HG03342 (cell line): ENCODE measurements at regions not wholly inside any gene's neighbourhood (a gene's known extent, or its start where the extent isn't known, plus 50 kb on each side); places are given as distances from the start of the nearest gene placed in this dataset.
"Not testable (repeated sequence)": the region's sequence is repeated elsewhere in the genome, so short reads cannot be mapped to it uniquely, and the experiment has no call there.

Experiments used
- ATAC-seq: cut with Tn5 transposase; IDR thresholded peaks from one replicate; pipeline ENCODE4 v1.9.1; 2021; ENCODE audit warnings: mild to moderate bottlenecking, moderate library complexity; ENCODE audit not compliant: unreplicated experiment

DNA sequence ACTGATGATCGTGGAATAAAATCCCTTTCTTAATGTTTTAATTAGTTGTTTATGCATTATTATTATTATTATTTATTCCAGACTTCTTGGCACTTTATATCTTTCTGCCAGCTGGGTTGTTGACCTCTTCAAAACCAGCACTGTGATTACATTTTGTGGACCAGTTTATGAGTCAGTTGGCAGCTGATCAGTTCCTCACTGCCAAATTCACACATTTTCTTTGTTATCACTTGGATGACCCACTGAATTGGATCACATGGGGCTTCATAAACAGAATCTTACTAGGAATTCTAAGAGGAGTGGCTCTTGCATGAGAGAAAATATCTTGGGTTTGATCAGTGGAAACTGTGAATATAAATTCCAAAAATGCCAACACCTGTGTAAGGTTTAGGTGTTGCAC is 321.8 kb upstream of the SPRED2 start:
- ATAC-seq: no peak

GRCh38 chr2:65751408-65751807 is 319.0 kb upstream of the SPRED2 start:
- ATAC-seq: no peak

- ATAC-seq: no peak
Observed at GRCh38 chr2:65749545-65749944, 317.1 kb upstream of the SPRED2 start.

DNA sequence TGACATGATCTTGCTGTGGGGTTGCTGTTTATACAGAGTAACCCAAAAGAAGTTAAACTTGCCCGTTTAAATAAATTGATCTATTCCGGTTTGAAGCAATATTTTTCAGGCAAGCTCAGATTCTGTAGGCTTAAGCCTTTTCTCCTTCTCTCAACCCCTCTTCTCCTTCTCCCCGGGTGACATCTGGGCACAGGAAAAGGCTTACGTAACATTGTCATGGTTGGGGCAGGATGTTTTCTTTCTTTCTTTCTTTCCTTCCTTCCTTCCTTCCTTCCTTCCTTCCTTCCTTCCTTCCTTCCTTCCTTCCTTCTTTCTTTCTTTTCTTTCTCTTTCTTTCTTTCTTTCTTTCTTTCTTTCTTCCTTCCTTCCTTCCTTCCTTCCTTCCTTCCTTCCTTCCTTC is 315.5 kb upstream of the SPRED2 start:
- not testable (repeated sequence) for ATAC-seq

DNA sequence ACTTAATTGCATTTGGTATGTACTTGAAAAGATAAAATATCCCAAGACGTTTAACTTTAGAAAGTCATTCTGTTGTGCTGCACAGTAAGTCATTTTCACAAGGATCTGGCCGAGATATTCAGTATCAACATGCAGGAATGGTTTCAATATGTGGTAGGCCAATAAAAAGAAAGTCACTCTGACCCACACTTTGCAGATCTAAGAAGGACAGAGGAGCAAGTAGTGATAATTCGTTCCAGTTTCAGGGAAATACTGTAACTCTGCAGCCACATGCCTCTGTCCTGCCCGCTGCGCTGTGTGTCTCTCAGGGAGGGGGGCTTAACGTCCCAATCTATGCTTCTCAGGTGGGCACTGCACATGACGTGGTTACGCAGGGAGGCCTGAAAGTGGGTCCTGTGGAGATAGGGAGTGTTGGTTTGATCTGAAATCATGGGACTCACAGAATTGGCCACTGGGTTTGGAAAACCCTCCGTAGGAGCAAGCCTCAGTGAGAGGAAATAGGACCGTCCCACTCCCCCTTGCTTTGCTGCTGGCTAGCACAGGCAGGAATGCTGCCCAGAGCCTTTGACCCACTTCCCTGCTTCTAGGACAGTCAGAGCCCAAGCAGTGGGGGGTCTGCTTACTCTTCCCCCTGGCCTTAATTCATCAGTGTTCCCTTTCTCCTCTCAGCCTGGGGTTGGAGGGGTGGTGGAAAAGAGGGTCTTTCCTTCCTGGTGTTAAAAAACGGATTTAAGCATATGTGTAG is 314.7 kb upstream of the SPRED2 start:
- ATAC-seq: no peak

DNA sequence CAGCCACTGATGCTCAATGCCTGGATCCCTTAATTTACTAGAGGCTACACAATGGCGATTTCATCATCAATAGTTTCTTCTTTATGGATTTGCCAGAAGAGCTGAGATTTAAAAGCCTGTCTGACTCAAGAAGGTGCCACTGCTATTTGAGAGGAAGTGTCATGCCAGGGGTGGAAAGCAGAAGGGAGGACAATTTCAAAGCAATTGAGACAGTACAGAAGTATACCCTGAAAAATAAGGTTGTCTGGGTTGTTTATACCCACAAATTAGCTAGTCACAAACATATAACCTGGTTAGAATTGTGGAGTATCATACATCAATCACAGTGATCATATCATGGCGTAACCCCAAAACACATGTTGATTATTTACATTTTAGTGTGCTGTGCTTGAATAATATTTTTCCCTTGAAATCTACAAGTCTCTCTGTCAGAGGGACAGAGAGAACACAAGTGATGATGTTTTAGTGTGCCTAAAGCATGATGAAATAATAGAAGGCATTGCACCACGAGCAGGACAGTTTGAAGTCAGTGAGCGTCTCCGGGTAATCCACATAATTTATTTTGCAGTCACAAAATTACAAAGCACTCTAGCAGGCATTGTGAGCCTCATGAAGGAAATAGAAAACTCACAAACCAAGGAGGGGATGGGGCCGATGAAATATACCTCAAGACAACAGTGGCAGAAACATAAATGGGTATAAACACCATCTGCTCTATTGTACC is 312.2 kb upstream of the SPRED2 start:
- ATAC-seq: no peak

DNA sequence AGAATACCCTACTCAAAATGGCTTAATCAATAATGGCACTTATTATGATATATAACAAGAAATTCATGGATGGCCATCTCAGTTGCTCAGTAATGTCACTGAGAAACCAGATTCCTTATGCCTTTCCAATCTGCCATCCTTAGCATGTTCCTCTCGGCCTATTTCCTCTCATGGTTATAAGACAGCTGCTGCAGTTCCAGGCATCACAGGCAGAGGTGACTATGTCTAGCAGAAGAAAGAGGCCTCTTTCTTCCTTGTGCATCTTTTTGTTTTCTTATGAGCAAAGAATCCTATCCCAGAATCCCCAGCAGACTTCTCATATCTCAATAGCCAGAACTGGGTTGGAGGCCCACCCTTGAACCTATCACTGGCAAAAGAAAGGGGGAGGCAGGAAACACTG is 310.6 kb upstream of the SPRED2 start:
- ATAC-seq: no peak

DNA sequence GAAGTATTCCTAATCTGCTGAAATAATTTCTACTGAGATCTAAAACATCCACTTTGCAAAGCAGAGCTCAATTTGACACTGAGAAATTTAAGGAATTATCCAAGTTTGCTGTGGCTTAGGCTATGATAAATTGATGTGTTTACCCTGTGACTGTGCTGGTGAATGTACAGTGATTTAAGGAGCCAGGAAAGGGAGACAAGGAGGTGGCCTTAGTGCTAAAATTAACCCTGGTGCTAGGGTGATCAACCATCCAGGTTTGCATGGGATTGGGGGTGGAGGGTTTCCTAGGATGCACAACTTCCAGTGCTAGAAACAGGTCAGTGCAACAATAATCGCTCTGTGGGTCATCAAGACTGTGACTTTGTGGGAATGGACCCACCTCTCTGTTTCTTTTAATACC is 307.5 kb upstream of the SPRED2 start:
- no peak for ATAC-seq

- ATAC-seq: no peak
Observed at GRCh38 chr2:65737452-65738011, 305.1 kb upstream of the SPRED2 start.

- ATAC-seq: no peak
Observed at GRCh38 chr2:65731476-65731875, 299.1 kb upstream of the SPRED2 start.

GRCh38 chr2:65730186-65730585 is 297.8 kb upstream of the SPRED2 start:
- ATAC-seq: no peak

DNA sequence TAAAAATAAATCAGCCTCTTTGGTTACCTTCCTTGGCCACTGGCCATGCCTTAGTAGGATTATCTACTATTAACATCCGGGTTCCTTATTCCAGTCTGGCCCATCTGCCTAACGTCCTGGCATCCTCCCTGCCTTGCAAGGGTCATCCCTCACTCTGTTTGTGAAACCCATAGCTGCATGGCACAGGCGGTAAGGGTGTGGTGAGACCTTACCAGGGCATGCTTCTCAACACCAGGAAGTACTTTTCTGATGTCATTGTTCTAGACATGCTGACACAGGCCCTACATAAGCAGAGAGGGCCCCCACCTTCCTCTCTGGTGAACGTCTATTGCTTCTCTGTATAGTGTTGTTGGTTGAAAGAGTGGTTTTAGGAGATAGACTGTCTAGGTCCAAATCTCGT is 296.8 kb upstream of the SPRED2 start:
- ATAC-seq: no peak

GRCh38 chr2:65728477-65729180 is 296.2 kb upstream of the SPRED2 start:
- no peak for ATAC-seq

DNA sequence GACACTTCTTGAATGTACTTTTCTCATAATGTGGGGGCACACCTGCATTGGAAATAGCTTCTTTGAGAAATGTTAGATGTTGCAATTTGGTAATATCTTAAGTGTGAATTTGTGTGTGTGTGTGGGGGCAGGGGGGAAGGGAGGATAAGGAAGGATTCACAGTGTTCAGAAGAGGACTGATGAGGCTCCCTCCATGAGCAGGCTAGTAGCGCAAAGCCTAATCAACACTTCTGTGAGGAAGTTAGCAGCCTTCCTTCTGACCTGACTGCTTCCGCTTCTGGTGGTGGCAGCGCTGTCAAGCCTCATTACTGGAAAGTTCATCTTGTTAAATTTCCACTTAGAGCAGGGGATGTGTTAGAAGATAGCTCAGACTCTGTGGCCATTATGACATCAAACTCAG is 295.4 kb upstream of the SPRED2 start:
- no peak for ATAC-seq

GRCh38 chr2:65727381-65727780 is 295.0 kb upstream of the SPRED2 start:
- no peak for ATAC-seq

DNA sequence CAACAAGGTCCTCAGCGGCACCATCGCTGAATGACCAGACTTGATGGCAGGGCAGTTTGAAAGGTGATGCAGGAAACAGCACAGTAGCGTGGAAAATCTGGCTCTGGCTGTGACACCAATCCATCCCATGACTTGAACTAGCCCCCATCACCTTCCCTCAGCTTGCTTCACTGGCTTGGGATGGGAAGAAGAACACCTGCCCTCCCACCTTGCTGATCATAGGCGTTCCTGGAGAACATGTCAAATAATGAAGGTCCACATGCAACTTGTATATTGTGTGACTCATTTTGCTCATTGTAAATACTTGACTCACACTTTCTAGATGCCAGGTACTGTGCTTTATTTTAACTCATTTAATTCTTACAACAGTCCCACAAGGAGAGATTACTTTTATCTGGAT is 292.4 kb upstream of the SPRED2 start:
- ATAC-seq: no peak

DNA sequence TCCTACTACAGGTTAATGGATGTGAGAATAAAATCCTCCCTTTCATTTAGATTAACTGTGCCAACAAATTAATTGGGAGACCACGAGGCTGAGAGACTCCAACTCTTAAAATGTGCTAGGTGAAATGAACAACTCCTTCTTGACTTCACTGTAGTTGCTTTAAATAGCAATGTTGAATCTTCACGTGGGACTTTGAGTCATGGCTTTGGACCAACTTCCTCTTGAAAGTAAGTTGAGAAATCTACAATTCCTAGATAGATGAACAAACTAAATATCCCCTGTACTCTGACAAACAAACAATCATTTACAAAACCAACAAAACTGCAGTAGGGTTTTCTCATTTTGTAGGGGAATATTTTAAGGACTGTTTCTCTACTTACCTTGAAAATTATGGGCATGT is 291.9 kb upstream of the SPRED2 start:
- ATAC-seq: no peak

GRCh38 chr2:65722028-65722778 is 289.8 kb upstream of the SPRED2 start:
- no peak for ATAC-seq

DNA sequence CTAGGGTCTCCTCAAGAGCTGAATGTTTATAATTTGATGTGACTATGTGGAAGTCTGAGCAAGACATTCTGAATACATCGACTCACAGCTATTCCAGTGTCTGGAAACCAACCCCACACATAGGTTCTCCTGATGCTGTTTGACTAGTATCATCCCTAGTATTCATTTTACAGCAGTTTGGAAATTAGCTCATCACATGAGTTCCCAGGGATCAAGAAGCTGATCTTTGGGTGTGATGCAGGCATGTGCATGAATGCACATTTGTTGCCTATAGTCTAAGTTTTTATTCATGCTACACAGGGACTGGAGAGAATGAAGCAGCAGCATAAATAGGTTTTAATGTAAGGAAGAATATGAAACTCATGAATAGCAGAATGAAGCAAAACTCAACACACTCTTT is 284.3 kb upstream of the SPRED2 start:
- no peak for ATAC-seq

DNA sequence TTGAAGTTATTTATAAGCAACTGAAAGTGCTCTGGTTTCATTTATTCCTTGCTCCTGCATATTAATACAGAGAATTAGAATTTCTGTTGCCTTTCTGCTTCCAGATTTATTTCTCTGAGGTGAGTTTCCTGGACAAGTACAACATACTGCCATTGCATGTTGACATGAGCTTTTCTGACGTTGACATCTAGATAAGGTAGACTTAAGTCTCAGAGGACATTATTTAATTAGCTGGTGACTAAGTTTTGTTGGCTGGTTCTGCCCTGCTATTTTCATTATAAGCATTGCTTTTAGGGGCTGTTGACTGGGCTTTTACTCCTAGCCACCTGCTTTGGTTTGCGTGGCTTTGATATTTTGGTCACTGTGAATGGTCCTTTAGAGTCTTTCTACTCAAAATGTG is 282.9 kb upstream of the SPRED2 start:
- no peak for ATAC-seq

GRCh38 chr2:65714866-65715265 is 282.5 kb upstream of the SPRED2 start:
- no peak for ATAC-seq
